ENCODE measurements at regions not wholly inside any gene's neighbourhood (a gene's known extent, or its start where the extent isn't known, plus 50 kb on each side); places are given as distances from the start of the nearest gene placed in this dataset.
A peak's percentile ranks its signal among the peaks of the same experiment; 100 is the strongest.

DNA sequence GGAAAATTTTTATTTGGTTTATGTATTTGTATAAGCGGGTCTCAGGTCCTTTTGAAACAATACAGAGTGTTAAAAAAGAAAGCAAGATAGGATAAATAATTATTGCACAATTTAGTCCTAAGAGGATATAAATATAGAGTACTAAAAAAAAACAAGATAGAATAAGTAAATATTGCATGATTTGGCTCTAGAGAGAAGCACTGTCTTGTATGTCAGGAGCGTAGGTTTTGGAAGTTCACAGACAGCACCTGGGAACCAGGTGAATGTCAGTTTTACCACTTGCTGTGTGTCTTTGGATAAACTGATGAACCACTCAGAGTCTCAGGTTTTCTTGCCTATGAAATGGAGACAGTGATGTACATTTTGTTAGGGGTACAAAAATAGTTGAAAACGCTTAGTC lies 266.2 kb upstream of the ADAMTSL1 start:
- intact Hi-C loops (cut with DNase I): no loop called here
- peak; percentile 50 for ATAC-seq

DNA sequence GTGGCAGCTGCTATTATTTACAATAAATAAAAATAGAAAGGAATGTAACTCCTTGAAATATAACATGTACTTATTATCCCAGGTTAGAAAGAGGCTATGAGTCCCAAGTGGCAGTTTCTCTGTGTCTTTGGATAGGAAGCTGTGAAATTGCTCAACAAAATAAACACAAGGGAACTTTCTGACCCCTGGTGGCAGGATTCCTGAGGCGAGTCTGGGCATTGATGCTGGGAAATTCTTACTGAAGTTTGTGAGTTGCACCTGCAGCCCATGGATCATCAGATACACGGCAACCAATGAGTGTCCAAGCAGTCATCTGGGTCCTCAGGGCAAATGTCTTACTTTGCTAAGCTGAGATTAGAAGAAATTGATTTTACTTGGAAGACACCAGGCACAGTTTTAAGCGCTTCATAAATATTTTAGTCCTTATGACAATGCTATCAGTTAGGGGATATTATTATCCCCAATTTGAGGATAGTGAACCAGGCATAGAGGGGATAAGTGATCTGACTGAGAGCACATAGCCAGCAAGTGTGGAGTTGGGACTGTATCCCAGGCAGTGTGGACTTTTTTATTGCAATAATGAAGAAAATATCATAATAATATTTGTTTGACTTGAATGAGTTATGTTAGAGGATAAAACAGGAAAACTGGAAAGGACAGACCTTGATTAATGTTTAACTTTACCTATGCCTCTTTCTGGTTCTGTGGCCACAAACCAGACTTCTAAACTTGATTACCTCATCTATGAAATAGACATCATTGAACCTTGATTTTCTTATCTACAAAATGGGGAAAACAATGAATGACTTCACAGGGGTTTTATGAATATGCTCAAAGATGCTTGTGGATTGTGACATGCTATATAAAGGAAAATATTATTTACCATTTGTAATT lies 265.5 kb upstream of the ADAMTSL1 start:
- Histone ChIP-seq H3K4me3 (no peak overlapping the region), H3K36me3 (no peaks in the 10 kb centered on the region), H3K27me3 (no peaks in the 10 kb centered on the region), H3K27ac (no peak overlapping the region), H3K9me3 (no peaks in the 10 kb centered on the region), H3K4me1 (no peaks in the 10 kb centered on the region)
- intact Hi-C loops (cut with DNase I): no loop called here
- peak; percentile 93 for ATAC-seq
- peak in 3 of 4 donors; percentile 23 to 58 (median 32) for DNase-seq
- TF ChIP-seq, protein P1, sequence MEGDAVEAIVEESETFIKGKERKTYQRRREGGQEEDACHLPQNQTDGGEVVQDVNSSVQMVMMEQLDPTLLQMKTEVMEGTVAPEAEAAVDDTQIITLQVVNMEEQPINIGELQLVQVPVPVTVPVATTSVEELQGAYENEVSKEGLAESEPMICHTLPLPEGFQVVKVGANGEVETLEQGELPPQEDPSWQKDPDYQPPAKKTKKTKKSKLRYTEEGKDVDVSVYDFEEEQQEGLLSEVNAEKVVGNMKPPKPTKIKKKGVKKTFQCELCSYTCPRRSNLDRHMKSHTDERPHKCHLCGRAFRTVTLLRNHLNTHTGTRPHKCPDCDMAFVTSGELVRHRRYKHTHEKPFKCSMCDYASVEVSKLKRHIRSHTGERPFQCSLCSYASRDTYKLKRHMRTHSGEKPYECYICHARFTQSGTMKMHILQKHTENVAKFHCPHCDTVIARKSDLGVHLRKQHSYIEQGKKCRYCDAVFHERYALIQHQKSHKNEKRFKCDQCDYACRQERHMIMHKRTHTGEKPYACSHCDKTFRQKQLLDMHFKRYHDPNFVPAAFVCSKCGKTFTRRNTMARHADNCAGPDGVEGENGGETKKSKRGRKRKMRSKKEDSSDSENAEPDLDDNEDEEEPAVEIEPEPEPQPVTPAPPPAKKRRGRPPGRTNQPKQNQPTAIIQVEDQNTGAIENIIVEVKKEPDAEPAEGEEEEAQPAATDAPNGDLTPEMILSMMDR (IDR thresholded peaks at IDR 0.05): peak; percentile 33 to 36

More for the DNA sequence above, 266.2 kb upstream of the ADAMTSL1 start:
- H3K9me3 ChIP-seq: no peaks in the 10 kb centered on the region
- no peak for DNase-seq
- no peak overlapping the region for H3K27ac ChIP-seq
- no peaks in the 10 kb centered on the region for H3K4me1 ChIP-seq
- TF ChIP-seq, protein P1 (IDR thresholded peaks at IDR 0.05): no peak
- no peaks in the 10 kb centered on the region for H3K36me3 ChIP-seq
- no peak overlapping the region for H3K4me3 ChIP-seq
- H3K27me3 ChIP-seq: no peaks in the 10 kb centered on the region

DNA sequence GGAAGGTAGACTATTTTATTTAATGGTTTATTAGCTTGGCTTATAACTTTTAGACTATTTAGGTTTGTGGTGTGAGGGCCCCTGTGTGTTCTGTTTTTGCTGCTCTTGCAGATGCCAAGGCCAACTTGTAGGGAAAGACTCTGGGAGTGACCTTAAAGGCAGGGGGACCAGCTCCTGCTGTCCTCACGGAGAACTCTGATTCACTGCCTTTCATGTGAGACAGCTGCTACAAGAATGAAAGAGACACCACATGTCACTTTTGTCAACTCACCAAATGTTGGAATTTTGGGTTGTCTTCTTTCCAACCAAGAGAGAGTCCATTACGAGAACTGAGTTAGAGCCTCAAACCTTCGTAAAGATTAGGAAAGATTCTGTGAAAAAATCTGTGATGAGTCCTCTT lies 258.3 kb upstream of the ADAMTSL1 start:
- DNase-seq (no peak), ATAC-seq (no peak)
- Histone ChIP-seq H3K4me1 (no peaks in the 10 kb centered on the region), H3K4me3 (no peak overlapping the region), H3K27me3 (no peaks in the 10 kb centered on the region), H3K36me3 (no peaks in the 10 kb centered on the region), H3K27ac (no peak overlapping the region), H3K9me3 (no peaks in the 10 kb centered on the region)
- intact Hi-C loops (cut with DNase I): loop anchor here in 1 of 2 donors (10.0 kb wide), 1 partner anchor 411 kb away; no protein-coding TSS in a partner anchor
- TF ChIP-seq, protein P1 (IDR thresholded peaks at IDR 0.05): no peak

DNA sequence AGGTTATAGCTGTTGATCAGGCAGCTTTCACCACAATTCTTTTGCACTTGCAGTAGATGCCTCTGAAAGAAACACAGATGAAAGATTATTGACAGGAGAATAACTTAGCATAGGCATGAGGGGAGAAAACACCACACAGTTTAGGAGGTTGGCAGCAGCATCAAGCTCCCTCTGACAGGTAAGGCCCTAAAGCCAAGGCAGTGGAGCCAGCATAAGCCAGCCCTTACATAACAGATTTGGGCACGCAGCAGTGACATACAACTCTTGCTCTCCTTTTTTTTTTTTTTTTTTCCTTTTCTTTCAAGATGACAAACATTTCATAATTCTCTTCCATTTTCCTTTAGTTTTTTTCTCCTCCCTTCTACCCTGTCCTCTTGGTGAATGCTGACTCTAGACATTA lies 257.6 kb upstream of the ADAMTSL1 start:
- intact Hi-C loops (cut with DNase I): loop anchor here in 1 of 2 donors (10.0 kb wide), 1 partner anchor 412 kb away; no protein-coding TSS in a partner anchor
- H3K9me3 ChIP-seq: no peaks in the 10 kb centered on the region
- H3K27me3 ChIP-seq: no peaks in the 10 kb centered on the region
- H3K4me3 ChIP-seq: no peak overlapping the region
- ATAC-seq: no peak
- TF ChIP-seq, protein P1 (IDR thresholded peaks at IDR 0.05): no peak
- no peak overlapping the region for H3K27ac ChIP-seq
- H3K4me1 ChIP-seq: no peaks in the 10 kb centered on the region
- no peaks in the 10 kb centered on the region for H3K36me3 ChIP-seq
- no peak for DNase-seq

DNA sequence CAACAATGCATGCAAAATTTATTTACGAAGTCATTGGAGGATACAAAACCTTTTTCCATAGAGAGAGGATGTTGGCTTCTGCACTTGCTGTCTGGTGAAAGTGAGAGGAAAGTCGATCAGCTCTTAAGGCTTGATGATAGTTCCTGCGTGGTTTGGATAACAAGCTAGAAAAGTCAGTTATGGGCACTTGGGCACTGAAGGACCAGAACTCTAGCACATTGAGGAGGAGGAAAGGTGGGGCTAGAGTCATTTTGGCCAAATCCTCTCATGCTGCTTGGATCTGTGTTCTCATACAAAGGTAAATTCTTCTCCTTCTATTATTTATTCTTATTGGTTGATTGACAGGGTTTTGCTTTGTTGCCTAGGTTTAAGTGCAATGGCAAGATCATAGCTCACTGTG lies 245.9 kb upstream of the ADAMTSL1 start:
- Histone ChIP-seq H3K27ac (no peak overlapping the region), H3K4me3 (no peak overlapping the region), H3K9me3 (no peaks in the 10 kb centered on the region), H3K27me3 (no peaks in the 10 kb centered on the region), H3K4me1 (no peaks in the 10 kb centered on the region), H3K36me3 (no peaks in the 10 kb centered on the region)
- DNase-seq (no peak), ATAC-seq (no peak)
- TF ChIP-seq, protein P1 (IDR thresholded peaks at IDR 0.05): no peak
- intact Hi-C loops (cut with DNase I): no loop called here

Data from left lung (tissue), 4 donors.